GM10248 (cell line): ENCODE measurements at regions not wholly inside any gene's neighbourhood (a gene's known extent, or its start where the extent isn't known, plus 50 kb on each side); places are given as distances from the start of the nearest gene placed in this dataset.

ENCODE experiments used
- CTCF ChIA-PET: fragments of 300-600 bp; sonication (Branson Sonifier 250); formaldehyde crosslinking; extraction: SDS; loops from one replicate; lab custom pipeline; 2021; ENCODE audit warnings: antibody characterized with exemption; lab: Yijun Ruan, JAX
- POLR2A ChIA-PET: fragments of 350-650 bp; sonication (Branson Sonifier 250); formaldehyde crosslinking; extraction: SDS; loops from one replicate; lab custom pipeline; 2020; ENCODE audit warnings: antibody characterized with exemption; lab: Yijun Ruan, JAX
- DNase-seq: peaks from one replicate; pipeline ENCODE4 v3.0.0; 2012; ENCODE audit errors: extremely low spot score
- TF ChIP-seq, protein P1 (sequence below): IDR thresholded peaks from 2 replicates; pipeline ENCODE4 v1.5.1; 2012; ENCODE audit warnings: mild to moderate bottlenecking, low read depth; ENCODE audit errors: extremely low read depth, missing control alignments, control extremely low read depth

DNA sequence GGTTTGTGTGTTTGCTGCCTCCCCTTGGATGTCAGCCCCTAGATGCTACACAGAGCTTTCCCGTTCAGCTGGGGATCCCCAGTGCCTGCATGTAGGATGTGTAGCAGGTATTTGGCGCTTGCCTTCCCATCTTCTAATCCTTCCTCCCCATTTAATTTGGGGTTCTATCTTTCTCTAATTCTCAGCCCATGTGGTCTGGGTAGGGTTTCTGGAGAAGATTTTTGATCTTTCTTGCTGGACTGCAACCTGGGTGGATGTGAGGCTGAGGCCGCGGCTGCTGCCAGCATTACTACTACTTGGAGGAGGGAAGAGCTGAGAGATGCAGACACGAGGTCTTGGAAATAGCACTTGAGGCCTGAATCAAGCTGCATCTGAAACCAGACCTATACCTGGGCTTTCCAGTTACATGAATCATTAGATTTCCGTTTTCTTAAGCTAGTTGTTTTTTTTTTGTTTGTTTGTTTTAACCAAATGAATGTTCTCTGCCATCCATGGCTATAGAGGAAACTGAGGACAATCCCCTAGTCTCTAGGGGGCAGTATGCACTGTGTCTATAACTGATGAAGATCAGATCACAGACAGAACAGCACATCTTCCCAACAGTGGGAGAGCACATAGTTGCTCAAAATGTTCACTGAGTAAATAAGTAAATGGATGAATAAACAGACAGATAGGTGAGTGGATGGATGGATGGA lies 178.6 kb downstream of the FGF18 start:
- TF ChIP-seq, protein P1, sequence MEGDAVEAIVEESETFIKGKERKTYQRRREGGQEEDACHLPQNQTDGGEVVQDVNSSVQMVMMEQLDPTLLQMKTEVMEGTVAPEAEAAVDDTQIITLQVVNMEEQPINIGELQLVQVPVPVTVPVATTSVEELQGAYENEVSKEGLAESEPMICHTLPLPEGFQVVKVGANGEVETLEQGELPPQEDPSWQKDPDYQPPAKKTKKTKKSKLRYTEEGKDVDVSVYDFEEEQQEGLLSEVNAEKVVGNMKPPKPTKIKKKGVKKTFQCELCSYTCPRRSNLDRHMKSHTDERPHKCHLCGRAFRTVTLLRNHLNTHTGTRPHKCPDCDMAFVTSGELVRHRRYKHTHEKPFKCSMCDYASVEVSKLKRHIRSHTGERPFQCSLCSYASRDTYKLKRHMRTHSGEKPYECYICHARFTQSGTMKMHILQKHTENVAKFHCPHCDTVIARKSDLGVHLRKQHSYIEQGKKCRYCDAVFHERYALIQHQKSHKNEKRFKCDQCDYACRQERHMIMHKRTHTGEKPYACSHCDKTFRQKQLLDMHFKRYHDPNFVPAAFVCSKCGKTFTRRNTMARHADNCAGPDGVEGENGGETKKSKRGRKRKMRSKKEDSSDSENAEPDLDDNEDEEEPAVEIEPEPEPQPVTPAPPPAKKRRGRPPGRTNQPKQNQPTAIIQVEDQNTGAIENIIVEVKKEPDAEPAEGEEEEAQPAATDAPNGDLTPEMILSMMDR: no peak
- DNase-seq: no peak
- ChIA-PET POLR2A (no interaction called here), CTCF (no interaction called here)

DNA sequence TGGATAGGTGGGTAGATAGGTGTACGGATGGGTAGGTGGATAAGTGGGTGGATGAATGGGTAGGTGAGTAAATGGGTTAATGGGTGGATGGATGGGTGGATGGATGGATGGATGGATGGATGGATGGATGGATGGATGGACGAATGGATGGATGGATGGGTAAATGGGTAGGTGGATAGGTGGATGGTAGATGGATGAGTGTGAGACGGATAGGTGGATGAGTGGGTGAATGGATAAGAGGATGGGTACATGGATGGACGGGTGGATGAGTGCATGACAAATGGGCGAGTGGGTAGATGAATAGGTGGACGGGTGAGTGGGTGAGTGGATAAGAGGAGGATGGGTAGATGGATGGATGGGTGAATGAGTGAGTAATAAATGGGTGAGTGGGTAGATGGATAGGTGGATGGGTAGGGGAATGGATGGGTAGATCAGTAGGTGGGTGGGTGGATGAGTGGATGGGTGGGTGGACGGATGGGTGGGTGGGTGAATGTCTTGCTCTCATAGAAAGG lies 179.2 kb downstream of the FGF18 start:
- TF ChIP-seq, protein P1: no peak
- CTCF ChIA-PET: no interaction called here
- DNase-seq: no peak
- POLR2A ChIA-PET: no interaction called here

GRCh38 chr5:171599411-171599810 lies 180.0 kb downstream of the FGF18 start:
- ChIA-PET POLR2A (no interaction called here), CTCF (no interaction called here)
- TF ChIP-seq, protein P1: no peak
- DNase-seq: no peak

DNA sequence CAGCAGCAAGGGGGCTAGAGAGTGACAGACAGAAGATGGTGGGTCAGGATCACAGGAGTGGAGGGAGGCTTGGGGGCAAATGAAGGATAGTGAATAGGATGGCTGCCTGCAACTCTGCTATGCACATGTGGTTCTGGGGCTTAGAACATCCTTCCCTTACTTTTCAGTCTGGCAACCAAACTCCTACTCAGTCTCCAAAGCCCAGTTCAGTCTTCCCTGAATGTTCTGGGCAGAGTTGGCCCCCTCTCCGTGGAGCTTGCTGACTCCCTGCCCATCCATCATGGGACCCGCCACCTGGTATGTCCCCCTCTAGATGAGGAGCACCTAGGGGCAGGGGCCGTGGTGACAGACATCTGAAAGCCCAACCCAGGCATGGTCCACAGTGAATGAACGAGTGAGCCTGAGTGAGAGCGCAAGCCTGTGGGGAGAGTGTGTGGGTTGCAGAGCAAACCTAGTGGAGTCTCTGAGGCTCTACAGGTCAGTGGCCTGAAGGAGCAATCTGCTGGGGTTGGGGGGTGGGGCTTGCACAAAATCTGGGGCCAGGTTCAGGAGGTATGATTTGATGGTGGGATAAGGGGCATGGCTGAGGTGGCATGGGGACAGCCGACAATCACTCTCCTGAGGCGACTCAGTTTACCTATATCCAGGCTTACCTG lies 180.6 kb downstream of the FGF18 start:
- CTCF ChIA-PET: no interaction called here
- DNase-seq: no peak
- POLR2A ChIA-PET: no interaction called here
- TF ChIP-seq, protein P1: no peak

GRCh38 chr5:171600741-171601265 lies 181.4 kb downstream of the FGF18 start:
- ChIA-PET POLR2A (no interaction called here), CTCF (no interaction called here)
- no peak for DNase-seq
- TF ChIP-seq, protein P1: no peak

DNA sequence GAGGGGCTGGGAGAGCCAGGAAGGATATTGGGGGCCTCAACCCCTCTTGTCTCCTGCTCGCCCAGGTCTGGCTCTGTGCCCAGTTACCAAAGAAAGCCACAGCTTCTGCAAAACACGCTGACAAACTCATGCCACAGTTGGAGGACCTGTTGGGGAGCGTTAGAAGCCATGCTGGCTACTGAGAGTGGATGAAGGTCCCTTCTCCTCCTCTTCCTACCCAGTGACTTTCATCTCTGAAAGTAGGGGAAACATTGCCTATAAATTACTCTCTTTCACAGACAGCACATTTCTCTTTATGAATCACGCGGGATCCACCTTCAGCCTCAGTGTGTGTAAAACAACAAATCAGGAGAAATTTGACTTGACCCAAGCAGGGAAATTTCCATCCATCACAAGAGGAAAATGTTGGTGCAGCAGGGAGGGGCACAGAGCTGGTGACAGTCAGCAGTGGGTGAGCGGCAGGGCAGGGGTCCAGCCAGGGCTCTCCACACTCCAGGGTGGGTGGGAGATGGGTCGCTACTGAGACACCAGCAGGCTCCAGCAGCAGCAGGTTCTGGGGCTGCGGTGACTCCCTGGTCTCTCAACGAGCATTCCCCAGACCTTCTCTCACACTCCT lies 181.9 kb downstream of the FGF18 start:
- DNase-seq: no peak
- ChIA-PET CTCF (no interaction called here), POLR2A (no interaction called here)
- TF ChIP-seq, protein P1: no peak
